Esophagus squamous epithelium (tissue), 5 donors: ENCODE measurements at regions not wholly inside any gene's neighbourhood (a gene's known extent, or its start where the extent isn't known, plus 50 kb on each side); places are given as distances from the start of the nearest gene placed in this dataset.
"Not testable (repeated sequence)": the region's sequence is repeated elsewhere in the genome, so short reads cannot be mapped to it uniquely, and the experiment has no call there.

ENCODE experiments used
- DNase-seq: peaks from one replicate; lab custom pipeline; 2025; lab: John Stamatoyannopoulos, UW
- H3K27ac ChIP-seq, 4 donors: fragments of 200-600 bp; sonication (generic); one replicate each; pipeline ENCODE4 v1.5.1; 2016 to 2019; ENCODE audit warnings: mild to moderate bottlenecking in 1 of 4
- H3K27me3 ChIP-seq, 4 donors: fragments of 200-600 bp; sonication (generic); 1 replicate in 3 of 4; 2 replicates in 1 of 4; pipeline versions ENCODE4 v1.5.1 to v1.6.0; 2017 to 2021; ENCODE audit warnings: antibody characterized with exemption in 1 of 4
- H3K36me3 ChIP-seq, 3 donors: fragments of 200-600 bp; sonication (generic); one replicate each; pipeline ENCODE4 v1.5.1; 2016 to 2019
- H3K4me1 ChIP-seq, 3 donors: fragments of 200-600 bp; sonication (generic); one replicate each; pipeline ENCODE4 v1.5.1; 2017 to 2019
- H3K4me3 ChIP-seq, 4 donors: fragments of 200-600 bp; sonication (generic); 1 replicate in 3 of 4; 2 replicates in 1 of 4; pipeline ENCODE4 v1.5.1; 2016 to 2019; ENCODE audit warnings: mild to moderate bottlenecking in 2 of 4, moderate library complexity in 1 of 4
- H3K9me3 ChIP-seq, 3 donors: fragments of 200-600 bp; sonication (generic); one replicate each; pipeline ENCODE4 v1.5.1; 2016 to 2019
- POLR2A ChIP-seq, 4 donors: fragments of 450-650 bp; IDR thresholded peaks; one replicate each; pipeline ENCODE4 v1.6.1; 2017; ENCODE audit warnings: antibody characterized with exemption in 4 of 4, mild to moderate bottlenecking in 4 of 4, moderate library complexity in 3 of 4
- whole genome bisulfite sequencing, 2 donors: methylation state at CpG; one replicate each; pipeline ENCODE4 v1.1.5; 2018; 5-methylcytosine and 5-hydroxymethylcytosine counted together
- intact Hi-C: fragments of 100-400 bp; cut with DNase I; formaldehyde crosslinking; loops from one replicate; pipeline ENCODE4 v1.15.0; 2022
- TF ChIP-seq, protein P1 (sequence below), 6 experiments: fragments of 450-650 bp in 4 of 6; fragments of 200-600 bp in 2 of 6; sonication (generic) in 2 of 6; IDR thresholded peaks; one replicate each; pipeline ENCODE4 v1.5.1; 2016 to 2019; ENCODE audit warnings: antibody characterized with exemption in 6 of 6, mild to moderate bottlenecking in 4 of 6, moderate library complexity in 4 of 6
- donor health status: DM: yes; HTN: yes; CAD: no.

- Histone ChIP-seq H3K9me3 (no peaks in the 10 kb centered on the region), H3K4me1 (no peaks in the 10 kb centered on the region), H3K4me3 (no peak overlapping the region), H3K27me3 (no peaks in the 10 kb centered on the region), H3K36me3 (no peaks in the 10 kb centered on the region), H3K27ac (no peak overlapping the region)
- no peak for TF ChIP-seq POLR2A (IDR thresholded peaks at IDR 0.05)
- TF ChIP-seq, protein P1, sequence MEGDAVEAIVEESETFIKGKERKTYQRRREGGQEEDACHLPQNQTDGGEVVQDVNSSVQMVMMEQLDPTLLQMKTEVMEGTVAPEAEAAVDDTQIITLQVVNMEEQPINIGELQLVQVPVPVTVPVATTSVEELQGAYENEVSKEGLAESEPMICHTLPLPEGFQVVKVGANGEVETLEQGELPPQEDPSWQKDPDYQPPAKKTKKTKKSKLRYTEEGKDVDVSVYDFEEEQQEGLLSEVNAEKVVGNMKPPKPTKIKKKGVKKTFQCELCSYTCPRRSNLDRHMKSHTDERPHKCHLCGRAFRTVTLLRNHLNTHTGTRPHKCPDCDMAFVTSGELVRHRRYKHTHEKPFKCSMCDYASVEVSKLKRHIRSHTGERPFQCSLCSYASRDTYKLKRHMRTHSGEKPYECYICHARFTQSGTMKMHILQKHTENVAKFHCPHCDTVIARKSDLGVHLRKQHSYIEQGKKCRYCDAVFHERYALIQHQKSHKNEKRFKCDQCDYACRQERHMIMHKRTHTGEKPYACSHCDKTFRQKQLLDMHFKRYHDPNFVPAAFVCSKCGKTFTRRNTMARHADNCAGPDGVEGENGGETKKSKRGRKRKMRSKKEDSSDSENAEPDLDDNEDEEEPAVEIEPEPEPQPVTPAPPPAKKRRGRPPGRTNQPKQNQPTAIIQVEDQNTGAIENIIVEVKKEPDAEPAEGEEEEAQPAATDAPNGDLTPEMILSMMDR (IDR thresholded peaks at IDR 0.05) = no peak
- no peak for DNase-seq
- intact Hi-C loops = no loop called here
These were observed 601.1 kb upstream of the MAN1A1 start for GRCh38 chr6:119950681-119951080.

GRCh38 chr6:119942078-119942752 lies 592.7 kb upstream of the MAN1A1 start:
- TF ChIP-seq, protein P1 (IDR thresholded peaks at IDR 0.05) = no peak
- TF ChIP-seq POLR2A (IDR thresholded peaks at IDR 0.05) = no peak
- 76 to 92% methylated on average over 3 of the region's 3 CpGs for WGBS, 2 donors
- Histone ChIP-seq H3K4me1 (no peaks in the 10 kb centered on the region), H3K4me3 (no peak overlapping the region), H3K27ac (no peak overlapping the region), H3K27me3 (no peaks in the 10 kb centered on the region), H3K9me3 (no peaks in the 10 kb centered on the region), H3K36me3 (no peaks in the 10 kb centered on the region)
- no peak for DNase-seq
- intact Hi-C loops = no loop called here

DNA sequence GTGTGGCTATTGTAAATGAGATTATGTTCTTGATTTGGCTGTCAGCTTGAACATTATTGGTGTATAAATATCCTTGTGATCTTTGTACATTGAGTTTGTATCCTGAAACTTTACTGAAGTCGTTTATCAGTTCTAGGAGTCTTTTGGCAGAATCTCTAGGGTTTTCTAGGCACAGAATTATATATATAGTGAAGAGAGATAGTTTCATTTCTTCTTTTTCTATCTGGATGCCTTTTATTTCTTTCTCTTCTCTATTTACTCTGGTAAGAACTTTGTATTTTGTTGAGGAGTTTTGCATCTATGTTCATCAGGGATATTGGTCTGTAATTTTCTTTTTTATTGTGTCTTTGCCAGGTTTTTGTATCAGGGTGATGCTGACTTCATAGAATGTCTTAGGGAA lies 589.2 kb upstream of the MAN1A1 start:
- Histone ChIP-seq H3K9me3 (no peaks in the 10 kb centered on the region), H3K36me3 (no peaks in the 10 kb centered on the region), H3K27ac (no peak overlapping the region), H3K4me1 (no peaks in the 10 kb centered on the region), H3K27me3 (no peaks in the 10 kb centered on the region), H3K4me3 (no peak overlapping the region)
- intact Hi-C loops = no loop called here
- no peak for DNase-seq
- TF ChIP-seq, protein P1 (IDR thresholded peaks at IDR 0.05) = no peak
- TF ChIP-seq POLR2A (IDR thresholded peaks at IDR 0.05) = no peak
- WGBS, 2 donors = 33 to 42% methylated on average over 1 of the region's 1 CpG

DNA sequence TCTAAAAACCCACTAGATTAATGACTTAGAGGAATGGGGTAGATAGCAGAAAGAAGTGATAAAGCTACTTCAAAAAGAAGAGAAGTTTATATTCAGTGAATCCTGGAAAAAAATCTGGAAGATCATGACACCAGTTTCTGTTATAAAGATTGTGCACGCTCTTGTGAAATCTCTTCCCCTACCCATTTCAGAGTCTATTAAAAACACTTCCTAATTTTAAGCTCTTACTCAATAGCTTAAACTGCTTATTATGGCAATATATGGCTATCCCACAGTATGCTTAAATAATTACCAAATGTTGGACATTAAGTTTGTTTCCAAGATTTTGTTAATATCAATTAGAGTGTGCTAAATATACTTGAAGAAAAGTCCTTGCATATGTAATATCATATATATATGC lies 585.3 kb upstream of the MAN1A1 start:
- DNase-seq = no peak
- Histone ChIP-seq H3K9me3 (no peaks in the 10 kb centered on the region), H3K27me3 (no peaks in the 10 kb centered on the region), H3K27ac (no peak overlapping the region), H3K4me1 (no peaks in the 10 kb centered on the region), H3K36me3 (no peaks in the 10 kb centered on the region), H3K4me3 (no peak overlapping the region)
- TF ChIP-seq, protein P1 (IDR thresholded peaks at IDR 0.05) = no peak
- no peak for TF ChIP-seq POLR2A (IDR thresholded peaks at IDR 0.05)
- WGBS, 2 donors = 74 to 78% methylated on average over 1 of the region's 1 CpG
- intact Hi-C loops = no loop called here

- intact Hi-C loops = no loop called here
- peaks cover 0 to 16% (median 4%) of the 10 kb centered on the region in 3 donors for H3K9me3 ChIP-seq
- H3K27me3 ChIP-seq = no peaks in the 10 kb centered on the region
- no peak overlapping the region for H3K4me3 ChIP-seq
- DNase-seq = no peak
- 47 to 59% methylated on average over 2 of the region's 2 CpGs for WGBS, 2 donors
- TF ChIP-seq POLR2A (IDR thresholded peaks at IDR 0.05) = no peak
- TF ChIP-seq, protein P1 (IDR thresholded peaks at IDR 0.05) = no peak
- no peaks in the 10 kb centered on the region for H3K36me3 ChIP-seq
- H3K4me1 ChIP-seq = no peaks in the 10 kb centered on the region
- H3K27ac ChIP-seq = no peak overlapping the region
These were observed 579.6 kb upstream of the MAN1A1 start for GRCh38 chr6:119929121-119929520.

- DNase-seq = not testable (repeated sequence)
- 80 to 90% methylated on average over 3 of the region's 3 CpGs for WGBS, 2 donors
- peaks cover 0 to 38% (median 10%) of the 10 kb centered on the region in 3 donors for H3K9me3 ChIP-seq
These were observed 575.3 kb upstream of the MAN1A1 start for GRCh38 chr6:119924888-119925287.

More at GRCh38 chr6:119924888-119925287, 575.3 kb upstream of the MAN1A1 start:
- H3K27me3 ChIP-seq, H3K4me3 ChIP-seq, H3K4me1 ChIP-seq, H3K27ac ChIP-seq, H3K36me3 ChIP-seq, intact Hi-C loops: not testable (repeated sequence)
